Fibroblast of the aortic adventitia (primary cell): ENCODE measurements at regions not wholly inside any gene's neighbourhood (a gene's known extent, or its start where the extent isn't known, plus 50 kb on each side); places are given as distances from the start of the nearest gene placed in this dataset.

Source experiments
- DNase-seq: peaks from one replicate; pipeline ENCODE4 v3.0.0-alpha.2; 2010; ENCODE audit warnings: low read depth
- H3K4me3 ChIP-seq: 2 replicates; pipeline ENCODE4 v1.5.1; 2011; ENCODE audit warnings: low read depth, mild to moderate bottlenecking, control low read depth, low read length, moderate library complexity
- TF ChIP-seq, protein P1 (sequence below): IDR thresholded peaks from 2 replicates; pipeline ENCODE4 v1.5.1; 2011; ENCODE audit warnings: mild to moderate bottlenecking, low read length, control low read depth, inconsistent platforms; ENCODE audit not compliant: insufficient read depth

DNA sequence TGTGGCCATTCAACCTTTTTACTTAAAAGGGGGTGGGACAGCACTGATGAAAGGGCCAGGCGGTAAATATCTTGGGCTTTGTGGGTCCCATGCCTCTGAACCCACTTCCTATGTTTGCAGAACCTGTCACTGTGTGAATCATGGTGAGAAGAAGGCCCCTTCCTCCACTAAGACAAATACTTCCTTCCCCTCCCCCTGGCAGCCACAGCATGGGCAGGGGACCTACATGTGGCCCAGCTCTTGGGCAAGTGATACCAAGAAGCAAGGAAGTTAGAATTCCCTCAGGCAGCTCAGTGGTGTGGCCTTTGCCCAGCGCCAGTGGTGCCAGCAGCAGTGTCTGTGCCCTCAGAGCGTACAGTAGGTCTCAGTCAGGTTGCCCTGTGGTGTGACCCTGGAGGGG, 168.6 kb downstream of the TRIM33 start:
- no peak for DNase-seq
- TF ChIP-seq, protein P1, sequence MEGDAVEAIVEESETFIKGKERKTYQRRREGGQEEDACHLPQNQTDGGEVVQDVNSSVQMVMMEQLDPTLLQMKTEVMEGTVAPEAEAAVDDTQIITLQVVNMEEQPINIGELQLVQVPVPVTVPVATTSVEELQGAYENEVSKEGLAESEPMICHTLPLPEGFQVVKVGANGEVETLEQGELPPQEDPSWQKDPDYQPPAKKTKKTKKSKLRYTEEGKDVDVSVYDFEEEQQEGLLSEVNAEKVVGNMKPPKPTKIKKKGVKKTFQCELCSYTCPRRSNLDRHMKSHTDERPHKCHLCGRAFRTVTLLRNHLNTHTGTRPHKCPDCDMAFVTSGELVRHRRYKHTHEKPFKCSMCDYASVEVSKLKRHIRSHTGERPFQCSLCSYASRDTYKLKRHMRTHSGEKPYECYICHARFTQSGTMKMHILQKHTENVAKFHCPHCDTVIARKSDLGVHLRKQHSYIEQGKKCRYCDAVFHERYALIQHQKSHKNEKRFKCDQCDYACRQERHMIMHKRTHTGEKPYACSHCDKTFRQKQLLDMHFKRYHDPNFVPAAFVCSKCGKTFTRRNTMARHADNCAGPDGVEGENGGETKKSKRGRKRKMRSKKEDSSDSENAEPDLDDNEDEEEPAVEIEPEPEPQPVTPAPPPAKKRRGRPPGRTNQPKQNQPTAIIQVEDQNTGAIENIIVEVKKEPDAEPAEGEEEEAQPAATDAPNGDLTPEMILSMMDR = no peak
- no peak overlapping the region for H3K4me3 ChIP-seq

DNA sequence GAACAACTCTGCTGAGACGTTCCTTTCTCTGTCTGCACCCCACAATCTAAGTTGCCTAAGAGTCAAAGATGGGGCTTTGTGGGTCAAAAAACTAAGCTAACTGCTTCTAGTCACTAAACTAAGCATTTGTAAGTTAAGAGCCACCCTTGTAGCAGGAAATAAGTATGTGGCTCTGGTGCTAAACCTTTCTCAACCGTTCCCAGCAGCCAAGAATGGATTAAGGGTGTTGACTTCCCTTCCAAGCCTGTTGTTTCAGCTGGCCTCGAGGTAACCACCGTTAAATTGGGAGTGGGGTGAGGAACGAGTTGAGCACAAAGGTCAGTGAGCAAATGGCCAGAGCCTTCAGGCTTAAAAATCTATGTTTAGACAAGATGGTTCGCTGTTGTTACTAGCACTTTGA, 169.1 kb downstream of the TRIM33 start:
- no peak overlapping the region for H3K4me3 ChIP-seq
- TF ChIP-seq, protein P1 = no peak
- no peak for DNase-seq

DNA sequence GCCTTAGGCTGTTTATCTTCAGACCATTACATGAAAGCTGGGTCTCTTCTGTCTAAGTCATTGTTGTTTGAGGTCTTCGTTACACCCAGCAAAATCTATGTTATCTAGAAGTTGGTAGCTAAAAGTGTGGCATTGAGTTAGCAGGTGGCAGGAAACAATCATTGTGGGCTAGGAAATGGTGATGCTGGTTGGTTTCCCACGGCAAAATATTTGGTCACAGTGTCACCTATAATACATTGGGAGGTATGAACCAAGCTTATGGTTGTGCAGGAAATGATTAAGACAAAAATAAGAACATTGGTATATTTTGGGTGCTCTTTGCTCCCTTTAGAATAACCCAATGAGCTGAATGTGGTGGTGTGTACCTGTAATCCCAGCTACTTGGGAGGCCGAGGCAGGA, 169.7 kb downstream of the TRIM33 start:
- DNase-seq = no peak
- no peak overlapping the region for H3K4me3 ChIP-seq
- TF ChIP-seq, protein P1 = no peak

DNA sequence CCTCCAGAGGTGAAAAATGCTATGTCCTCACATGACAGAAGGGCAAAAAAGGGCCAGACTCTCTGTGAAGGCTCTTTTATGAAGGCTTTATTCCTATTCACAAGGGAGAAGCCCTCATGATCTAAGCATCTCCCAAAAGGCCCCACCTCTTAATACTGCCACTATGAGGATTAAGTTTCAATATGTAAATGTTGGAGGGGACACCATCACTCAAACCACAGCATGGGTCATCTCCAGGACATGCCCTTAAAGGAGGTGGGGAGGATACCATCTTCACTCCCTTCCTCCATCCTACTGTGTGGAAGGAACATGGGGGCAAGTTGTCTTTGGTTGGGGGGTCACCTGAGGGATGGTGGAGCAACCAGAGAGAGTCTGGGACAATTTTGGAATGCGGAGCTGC, 170.1 kb downstream of the TRIM33 start:
- no peak for DNase-seq
- H3K4me3 ChIP-seq = no peak overlapping the region
- TF ChIP-seq, protein P1 = no peak

DNA sequence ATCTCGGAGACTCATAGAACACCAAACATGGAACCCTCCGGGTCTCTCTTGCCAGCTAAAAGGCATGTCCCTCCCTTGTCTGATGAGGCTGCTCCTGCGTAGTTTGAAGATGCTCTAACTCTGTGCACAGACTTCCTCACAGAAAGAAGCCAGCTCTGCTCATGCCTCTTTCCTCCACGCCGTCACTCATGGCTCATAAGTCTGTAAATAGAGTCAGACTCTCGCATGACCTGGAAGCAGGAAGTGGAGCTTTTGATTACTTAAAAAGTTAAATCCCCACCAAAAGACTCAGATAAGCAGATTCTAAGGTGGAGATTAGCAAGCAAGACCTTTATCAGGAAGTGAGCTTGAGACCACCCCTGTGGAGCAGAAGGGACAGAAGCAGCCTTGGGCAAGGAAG, 171.6 kb downstream of the TRIM33 start:
- no peak overlapping the region for H3K4me3 ChIP-seq
- TF ChIP-seq, protein P1 = no peak

DNA sequence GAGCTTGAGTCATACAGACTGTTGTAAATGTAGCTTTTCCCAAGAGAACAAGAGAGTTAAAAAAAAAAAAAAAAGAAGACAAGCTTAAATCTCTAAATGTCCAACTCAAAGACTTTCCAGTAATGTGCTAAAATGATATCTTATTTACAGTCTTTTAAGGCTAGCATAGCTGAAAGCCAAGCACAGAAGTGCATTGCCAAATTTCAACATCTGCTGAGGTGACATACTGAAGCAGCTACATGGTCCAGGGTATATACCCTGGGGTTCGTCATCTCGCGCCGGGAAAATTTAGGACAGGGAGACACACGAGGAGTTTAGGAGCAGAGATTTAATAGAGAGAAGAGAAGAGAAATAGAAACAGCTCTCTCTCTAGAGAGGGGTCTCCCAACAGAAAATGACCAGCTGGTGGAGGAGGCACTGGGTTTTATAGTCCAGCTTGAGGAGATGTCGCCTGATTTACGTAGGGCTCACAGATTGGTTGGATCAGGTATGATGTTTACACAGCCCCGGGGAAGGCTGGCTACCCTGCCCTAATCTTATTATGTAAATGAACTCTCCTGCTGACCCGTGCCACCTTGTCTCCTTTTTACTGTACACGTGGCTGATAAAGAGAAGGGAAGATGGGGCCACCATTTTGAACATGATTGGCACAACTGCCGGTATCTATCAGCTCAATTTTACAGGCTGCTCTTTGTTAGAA, 172.7 kb downstream of the TRIM33 start:
- TF ChIP-seq, protein P1 = no peak
- no peak for DNase-seq
- H3K4me3 ChIP-seq = no peak overlapping the region

More for the DNA sequence above, 171.6 kb downstream of the TRIM33 start:
- DNase-seq = no peak

DNA sequence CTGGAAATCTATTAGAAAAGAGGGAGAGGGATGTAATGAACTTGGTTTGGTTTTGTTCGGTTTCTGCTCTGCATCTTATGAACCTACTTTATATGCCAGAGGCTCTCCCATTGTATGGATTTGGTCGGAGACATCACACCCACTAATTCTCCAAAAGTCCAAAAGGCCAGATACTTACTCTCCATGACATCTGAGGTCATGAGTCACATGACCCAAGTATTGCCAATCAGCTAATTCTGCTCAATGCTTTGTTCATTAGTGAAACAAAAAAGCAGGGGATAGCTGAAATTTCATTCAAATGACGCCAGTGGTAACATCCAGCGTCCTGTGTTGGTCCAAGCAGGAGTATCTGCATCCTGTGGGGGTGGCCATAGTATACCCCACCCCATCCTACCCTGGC, 173.6 kb downstream of the TRIM33 start:
- TF ChIP-seq, protein P1 = no peak
- DNase-seq = no peak
- no peak overlapping the region for H3K4me3 ChIP-seq
